HG03097 (cell line): ENCODE measurements at regions not wholly inside any gene's neighbourhood (a gene's known extent, or its start where the extent isn't known, plus 50 kb on each side); places are given as distances from the start of the nearest gene placed in this dataset.

Experiments used
- ATAC-seq: cut with Tn5 transposase; IDR thresholded peaks from one replicate; pipeline ENCODE4 v1.9.1; 2021; ENCODE audit not compliant: unreplicated experiment, low FRiP score

DNA sequence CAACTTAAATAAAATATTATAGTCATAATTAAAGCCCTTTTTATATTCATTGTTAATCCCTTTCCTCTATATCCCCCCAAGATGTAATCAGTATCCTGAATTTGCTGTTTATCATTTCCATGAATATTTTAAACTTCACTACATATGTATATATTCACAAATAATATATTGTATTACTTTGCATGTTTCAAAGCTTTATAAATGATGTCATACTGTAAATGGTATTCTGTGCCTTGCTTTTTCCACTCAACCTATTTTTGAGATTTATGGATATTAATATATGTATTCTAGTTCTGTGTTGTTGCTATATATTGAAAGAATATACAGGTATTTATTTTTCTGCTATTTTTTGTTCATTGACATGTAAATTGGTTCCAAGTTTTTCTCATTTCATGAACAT is 173.1 kb downstream of the CCDC71L start:
- no peak for ATAC-seq

DNA sequence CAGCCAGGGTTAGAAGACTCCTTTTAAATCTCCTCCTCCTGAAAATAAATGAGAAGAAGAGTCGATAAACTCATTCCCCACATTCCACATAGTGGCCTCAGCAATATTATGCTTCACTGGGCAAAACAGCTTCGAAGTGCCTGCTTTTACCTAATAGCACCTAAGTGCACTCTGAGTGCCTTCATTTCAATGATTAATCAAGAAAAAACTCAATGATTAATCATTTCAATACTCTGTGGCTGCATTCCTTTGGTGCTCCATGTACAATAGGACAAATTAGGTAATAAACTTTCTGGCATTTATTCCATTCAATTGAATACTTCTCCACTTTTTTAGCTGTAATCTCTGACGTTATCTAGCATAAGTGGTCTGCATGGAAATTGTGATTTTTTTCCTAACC is 174.6 kb downstream of the CCDC71L start:
- ATAC-seq, result no peak

DNA sequence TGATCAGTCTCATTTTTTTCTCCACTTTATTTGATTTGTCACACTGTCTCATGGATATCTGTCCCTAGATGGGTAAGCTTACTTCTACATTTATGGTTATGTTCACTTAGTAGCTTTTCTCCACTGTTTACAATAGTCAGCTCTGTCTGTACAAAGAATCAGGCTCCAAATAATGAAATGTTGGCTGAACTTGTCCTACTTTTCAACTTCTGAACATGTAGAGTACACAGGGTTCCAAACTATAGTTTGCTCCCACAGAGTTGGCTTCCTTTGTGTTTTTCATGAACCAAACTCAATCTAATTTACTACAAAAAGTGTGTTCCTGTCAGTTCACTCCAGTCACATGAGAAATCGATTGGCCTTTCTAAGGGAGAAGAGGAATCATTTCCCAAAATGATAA is 175.0 kb downstream of the CCDC71L start:
- ATAC-seq, result no peak

DNA sequence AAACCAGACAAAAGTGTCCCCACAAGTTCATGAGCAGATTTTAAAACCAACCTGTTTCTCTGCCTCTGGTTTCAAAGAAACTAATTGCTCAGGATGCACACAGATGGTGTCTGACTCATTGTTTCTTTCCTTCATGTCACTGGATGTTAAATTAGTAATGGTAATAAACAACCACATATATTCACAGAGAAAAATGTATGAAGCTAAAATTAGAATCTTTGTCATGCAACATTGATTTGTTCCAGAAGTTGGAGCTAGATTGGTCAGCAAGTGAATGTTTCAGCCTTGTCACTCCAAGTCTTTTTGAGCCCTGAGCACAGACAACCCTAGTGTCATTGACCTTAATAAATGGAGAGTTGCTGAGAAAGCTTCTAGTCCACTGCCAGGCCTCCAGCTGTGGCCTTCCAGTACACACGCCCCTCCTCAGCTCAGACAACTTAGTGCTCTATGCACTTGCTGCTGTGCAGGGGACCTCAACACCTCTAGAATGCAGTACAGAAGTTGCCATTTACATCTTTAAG is 175.9 kb downstream of the CCDC71L start:
- ATAC-seq, result no peak

DNA sequence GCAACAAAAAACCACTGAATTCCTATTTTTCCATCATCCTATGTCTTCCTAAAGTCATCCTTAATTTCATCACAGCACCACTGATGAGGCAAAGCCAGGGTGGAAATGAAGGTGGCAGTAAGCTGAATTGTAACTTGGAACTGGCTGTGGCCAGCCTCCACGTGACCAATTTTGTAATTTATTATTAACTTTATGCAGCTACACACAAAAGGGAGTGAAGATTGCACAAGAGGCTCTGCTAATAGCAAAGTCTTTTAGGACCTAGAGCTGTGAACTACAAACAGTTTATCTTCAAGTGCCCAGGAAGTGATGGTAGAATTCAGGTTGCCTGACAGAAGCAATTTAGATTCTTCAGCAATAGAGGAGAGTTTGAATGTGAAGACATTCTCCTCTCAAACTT is 176.4 kb downstream of the CCDC71L start:
- ATAC-seq, result no peak

DNA sequence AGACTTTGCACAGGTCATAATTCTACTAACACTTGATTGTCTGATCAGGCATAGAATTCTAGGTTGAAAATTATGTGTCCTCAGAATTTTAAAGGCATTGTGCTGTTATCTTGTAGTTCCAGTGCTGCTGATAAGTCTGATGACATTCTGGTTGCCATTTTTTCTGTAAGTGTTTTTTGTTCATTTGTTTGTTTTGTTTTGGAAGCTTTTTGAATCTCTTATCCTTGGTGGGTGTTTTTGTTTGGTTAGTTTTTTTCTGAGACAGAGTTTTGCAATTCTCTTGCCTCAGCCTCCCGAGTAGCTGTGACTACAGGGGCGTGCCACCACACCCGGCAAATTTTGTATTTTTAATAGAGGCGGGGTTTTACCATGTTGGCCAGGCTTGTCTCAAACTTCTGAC is 178.9 kb downstream of the CCDC71L start:
- ATAC-seq, result no peak

DNA sequence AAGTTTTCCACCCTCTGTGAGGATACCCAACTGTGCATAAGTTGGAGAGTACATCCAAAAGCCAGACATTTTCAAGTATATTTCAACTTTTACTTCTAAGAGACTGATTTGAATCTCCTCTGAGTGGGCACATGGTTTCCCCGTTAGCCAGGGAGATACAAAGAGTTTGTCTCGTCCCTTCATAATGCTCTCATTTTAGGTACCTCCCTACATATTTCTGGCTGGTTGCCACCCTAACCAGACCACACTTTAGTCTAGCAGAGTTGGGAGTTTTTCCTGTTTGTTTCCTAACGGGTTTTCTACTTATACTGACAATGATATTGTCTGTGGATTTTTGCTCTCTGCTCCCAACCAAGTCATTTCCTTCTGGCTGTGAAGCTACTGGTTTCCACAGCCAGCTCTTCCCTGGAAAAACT is 180.3 kb downstream of the CCDC71L start:
- no peak for ATAC-seq

DNA sequence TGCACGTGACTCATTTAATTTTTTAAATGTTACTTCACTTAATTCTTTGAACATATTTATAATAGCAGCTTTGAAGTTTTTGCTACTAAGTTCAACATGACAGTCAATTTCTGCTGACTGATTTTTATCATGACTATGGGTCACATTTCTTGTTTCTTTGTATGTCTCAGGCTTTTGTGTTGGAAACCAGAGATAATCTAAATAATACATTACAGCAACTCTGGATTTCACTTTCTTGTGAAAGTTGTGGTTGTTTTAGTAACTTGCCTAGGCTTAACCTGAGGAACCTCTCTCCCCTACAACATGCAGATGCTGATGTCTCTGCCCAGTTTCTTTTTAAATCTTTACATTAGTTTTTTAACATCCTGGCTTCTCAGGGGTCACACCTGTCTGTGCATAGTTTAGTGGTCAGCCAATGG is 180.8 kb downstream of the CCDC71L start:
- ATAC-seq, result no peak

DNA sequence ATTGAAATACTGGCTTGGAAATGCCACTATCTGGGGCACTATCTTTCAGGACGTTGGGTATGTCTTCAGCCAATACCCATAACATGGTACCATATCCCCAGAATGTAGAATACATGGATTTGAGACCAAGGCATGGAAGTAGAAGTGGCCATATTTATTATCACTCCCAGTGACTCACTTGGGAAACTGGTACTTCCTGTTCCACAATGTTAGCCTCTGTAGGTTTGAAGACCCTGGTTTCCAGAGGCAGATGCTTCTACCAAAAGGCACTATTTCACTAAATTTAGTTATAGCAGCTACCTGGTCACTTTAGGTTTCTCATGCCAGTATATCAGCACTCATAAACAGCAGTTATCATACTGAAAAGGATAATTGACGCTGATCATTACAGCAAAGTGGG is 184.2 kb downstream of the CCDC71L start:
- ATAC-seq, result no peak

DNA sequence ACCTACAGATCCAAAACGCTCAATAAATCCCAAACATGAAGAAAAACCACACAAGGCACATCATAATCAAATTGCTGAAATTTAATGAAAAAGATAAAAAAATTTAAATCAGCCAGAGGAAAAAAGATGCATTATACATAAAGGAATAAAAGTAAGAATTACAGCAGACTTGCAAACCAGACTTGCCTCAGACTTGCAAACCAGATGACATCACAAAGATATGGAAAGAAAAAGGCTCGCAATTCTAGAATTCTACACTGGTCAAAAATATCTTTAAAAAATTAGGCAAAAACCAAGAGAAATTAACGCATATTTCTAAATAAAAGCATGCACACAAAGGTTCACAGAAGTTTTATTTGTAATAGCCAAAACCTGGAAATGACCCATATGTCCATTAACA is 188.0 kb upstream of the NAMPT start:
- no peak for ATAC-seq

DNA sequence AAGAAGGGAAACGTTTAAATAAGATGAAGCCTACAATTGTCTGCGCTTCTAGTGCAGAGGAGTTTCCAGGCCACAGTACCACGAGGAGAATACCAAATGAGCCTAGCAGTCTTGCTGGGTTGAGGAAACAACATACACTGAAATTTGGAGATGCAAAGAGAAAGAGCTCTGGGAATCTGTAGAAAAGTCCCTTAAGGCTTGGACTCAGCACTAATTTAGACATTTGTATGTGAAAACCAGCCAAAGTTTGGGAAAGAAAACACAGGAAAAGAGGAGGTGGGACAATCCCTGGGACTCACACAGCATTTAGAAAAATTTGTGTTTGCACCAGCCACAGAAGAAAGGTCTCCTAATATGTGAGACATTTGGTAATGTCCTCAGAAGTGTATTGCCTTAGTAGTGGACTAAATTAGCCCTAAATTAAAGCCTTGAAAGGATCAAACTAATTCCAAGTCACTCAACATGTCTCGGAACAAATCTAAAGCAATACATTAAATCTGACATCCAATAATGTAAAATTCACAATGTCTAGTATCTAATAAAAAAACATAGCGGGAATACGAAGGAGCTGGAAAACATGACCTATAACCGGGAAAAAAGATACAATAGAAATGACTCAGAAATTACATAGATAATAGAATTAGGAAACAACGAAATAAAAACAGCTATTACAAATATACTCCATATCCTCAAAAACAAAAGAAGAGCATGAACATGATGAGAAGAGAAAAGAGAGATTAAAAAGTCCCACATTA is 187.1 kb upstream of the NAMPT start:
- ATAC-seq, result no peak

DNA sequence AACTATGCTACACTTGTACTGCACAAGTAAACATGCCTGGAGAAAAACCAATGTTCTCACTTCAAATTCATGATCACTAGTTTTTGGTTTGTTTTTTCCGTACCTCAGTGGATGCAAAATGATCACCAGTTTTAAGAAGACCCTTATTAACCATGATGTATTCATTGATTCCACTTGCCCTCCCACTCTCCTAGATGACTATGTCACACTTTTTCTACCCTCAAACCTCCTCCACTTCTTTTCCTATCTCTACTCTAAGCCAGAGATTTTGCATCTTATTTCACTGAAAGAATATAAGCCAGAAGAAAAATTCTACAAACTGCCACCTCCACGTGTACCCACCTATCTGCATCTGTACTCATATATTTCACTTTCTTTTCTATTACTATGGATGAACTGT is 186.2 kb upstream of the NAMPT start:
- ATAC-seq, result no peak

DNA sequence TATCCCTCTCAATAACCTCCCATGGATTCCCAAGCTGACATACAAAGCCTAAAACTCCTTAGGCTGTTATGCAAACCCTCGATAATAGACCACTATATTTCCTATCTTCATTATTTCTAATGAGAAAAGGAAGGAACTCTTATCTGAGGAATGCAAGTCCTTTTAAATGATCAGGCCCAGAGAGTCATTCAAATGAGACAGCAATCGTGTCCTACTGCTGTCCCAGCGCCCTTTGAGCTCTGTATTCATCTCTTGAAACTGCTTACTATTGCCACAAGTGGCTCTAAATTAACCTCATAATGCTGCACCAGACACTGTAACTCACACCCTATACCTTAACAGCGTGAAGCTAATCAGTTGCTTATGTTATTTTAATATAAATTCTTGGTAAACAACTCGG is 182.1 kb upstream of the NAMPT start:
- ATAC-seq, result no peak

DNA sequence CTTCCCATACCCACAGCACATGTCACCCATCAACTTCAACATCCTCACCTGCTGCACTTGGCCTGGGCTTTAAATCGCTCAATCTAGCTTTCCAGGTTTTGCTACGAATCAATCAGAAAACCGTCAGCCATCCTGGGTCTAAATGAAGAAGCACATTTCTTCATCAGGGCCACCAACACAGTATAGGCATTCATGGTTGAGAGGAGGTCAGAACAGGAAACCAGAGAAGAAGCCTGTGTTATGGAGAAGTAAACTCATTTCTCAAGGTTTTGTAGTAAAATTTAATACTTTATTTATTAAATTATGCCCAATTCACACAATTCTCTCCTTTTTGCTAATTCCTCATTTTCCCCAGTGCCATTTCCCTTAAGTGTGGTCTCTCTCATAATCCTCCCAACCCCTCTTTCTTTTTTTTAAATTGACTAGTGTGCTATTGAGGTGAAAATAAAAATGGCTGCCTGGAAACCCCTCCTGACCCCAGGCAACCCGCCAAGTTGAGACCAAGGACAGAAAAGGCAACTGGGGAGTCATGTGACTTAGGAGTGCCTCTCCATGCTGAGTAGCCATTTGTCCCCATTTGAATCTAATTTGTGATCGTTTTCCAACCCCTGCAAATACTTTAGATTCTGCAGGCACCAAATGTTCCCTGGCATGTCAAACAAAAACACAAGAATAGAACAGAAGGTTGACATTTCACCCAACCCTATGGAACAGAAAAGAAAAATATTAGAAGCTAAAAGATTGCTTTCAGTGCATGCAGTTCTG is 181.1 kb upstream of the NAMPT start:
- ATAC-seq, result no peak

DNA sequence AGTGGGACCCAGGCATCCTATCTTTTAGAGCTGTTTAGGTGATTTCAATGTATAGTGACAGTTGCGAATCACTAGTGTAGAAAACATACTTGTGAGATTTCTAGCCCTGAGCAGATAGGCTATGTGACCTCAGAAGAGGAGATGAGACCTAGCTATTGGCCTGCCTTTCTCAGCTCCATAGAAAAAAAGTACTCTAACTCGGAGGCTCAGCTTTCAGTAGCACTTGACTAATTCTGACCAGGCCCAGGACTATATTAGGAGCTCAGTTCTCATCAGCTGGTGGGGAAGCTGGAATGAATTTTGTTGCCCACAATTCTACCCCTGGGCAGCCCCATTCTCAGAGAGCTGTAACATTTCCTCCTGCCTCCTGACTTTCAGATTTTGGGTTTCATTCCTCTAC is 179.9 kb upstream of the NAMPT start:
- ATAC-seq, result no peak

DNA sequence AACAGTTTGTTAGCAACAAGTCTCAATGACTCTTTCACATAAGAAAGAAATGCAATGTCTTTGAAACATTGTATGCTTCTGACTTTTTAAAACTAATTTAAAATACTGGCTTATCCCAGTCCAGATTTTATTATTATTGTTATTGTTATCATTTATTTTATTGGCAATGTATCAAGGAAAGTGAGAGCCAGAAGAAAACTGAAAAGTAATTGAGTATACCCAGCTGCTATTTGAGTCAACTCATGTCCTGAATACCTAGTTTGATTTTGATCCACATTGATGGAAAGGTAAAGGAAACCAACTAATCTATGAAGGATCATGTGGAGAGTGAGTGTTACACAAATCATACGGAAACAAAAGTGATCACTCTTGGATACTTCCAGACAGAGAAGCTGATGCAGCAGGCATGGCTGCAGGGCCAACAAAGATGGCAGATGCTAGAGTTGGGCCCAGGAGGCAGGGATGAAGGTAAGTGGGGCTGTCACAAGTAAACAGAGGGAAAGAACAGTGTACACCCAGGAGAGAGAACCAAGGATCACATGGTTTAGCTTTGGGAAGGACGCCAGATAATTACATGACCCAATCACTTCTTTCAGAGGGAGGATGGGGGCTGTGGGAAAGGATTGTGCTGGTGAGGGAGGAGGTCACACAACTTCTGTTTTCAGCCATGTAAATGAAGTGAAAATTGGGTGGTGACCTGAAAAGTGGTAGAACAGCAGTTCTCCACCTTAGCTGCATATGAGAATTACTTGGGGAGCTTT is 179.2 kb upstream of the NAMPT start:
- no peak for ATAC-seq

DNA sequence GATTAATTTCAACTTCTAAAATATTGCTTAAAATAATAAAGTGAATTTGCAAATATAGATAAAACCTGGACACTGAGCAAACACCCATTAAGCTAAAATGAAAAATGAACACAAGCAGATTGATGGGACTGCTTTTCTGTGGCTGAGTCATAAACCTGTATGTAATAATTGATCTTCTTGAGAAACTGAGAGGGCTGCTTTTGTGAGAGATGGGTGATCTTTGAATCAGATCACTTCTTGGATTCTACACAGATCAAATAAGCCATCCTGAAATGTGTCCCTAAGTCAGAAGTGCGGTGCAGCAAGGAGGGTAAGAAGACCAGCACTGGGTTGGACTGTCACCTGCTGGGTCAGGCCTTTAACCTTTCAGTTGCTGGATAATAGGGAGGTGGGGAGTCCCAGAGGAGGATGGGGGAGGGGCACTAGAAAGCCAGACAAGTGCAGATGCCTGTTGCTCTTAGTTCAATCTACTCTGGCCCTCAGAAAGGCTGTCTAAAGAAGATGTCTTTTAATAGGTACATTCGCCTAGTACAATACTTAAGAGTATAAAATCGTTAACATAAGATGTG is 178.2 kb upstream of the NAMPT start:
- no peak for ATAC-seq

DNA sequence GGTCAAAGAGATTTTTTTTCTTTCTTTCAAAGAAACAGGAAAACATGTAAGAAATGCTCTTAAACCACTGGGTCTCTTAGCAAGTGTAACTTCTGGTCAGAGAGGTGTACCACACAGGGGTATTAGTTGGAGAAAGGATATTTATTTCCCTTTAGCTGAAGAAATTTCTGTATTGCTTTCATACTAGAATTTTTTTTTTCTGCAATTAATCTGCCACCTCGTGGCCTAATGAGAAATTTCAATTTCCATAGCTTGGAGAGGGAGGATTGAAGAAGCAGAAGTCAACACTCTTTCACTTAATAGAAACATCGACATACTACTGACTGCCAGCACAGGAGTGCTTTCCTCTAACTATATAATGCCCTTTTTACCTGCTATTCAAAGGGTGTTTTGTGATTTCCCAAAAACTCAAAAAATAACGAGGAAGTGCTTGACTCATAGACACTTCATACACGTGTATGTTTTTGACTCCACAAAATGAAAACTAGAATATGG is 177.6 kb upstream of the NAMPT start:
- no peak for ATAC-seq

DNA sequence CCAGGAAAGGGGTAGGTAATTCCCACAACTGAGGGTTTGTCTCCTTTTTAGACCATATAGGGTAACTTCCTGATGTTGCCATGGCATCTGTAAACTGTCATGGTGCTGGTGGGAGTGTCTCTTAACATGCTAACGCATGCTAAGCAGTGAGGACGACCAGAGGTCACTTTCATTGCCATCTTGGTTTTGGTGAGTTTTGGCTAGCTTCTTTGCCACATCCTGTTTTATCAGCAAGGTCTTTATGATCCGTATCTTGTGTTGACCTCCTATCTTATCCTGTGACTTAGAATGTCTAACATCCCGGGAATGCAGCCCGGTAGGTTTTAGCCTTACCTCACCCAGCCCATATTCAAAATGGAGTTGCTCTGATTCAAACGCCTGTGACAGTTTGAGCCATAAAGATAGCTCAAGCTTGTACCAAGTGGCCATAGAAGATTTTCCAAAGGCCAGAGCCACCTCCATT is 176.0 kb upstream of the NAMPT start:
- no peak for ATAC-seq

DNA sequence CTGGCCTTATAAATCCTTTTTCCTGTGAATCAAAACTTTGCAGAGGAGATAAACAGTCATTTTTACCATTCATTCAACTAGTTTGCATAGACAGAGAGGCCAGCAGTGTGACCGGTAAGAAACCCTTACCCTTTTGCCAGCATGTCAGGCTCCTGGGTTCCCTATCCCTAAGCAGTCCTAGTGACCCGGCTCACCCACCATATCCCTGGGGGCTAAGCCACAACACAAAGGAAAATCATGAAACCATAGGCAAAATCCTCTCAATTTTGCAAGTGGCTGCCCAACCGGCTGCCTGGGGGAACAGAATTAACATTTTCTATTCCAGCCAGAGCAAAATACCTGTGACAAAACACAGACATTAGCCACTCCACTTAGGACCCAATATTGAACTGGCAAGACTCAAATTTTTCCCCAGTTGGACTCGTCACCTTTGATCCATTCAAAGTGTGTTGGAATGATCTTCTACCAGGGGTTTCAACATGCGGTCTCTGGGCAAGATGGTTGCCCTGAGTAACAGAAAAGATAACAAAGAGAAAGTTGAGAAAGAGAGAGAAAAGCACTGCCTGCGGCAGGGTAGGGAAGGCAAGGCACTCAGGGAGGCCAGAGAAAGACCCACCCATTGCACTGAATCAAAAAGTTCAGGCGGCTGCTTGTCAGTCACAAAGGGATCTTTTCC is 174.8 kb upstream of the NAMPT start:
- ATAC-seq, result no peak
